Keratinocyte (primary cell): ENCODE measurements at regions not wholly inside any gene's neighbourhood (a gene's known extent, or its start where the extent isn't known, plus 50 kb on each side); places are given as distances from the start of the nearest gene placed in this dataset.

Experiments used
- DNase-seq: peaks from one replicate; pipeline ENCODE4 v3.0.0-alpha.2; 2011; ENCODE audit warnings: low read depth, missing footprints, low spot score
- FAIRE-seq: peaks from 2 replicates; lab custom pipeline; 2011; peaks lifted over from hg19 to GRCh38; lab: Jason Lieb, UNC
- H2AFZ ChIP-seq: 2 replicates; pipeline ENCODE4 v1.6.0; 2012; ENCODE audit warnings: low read length, control low read depth, inconsistent platforms; ENCODE audit not compliant: control insufficient read depth
- H3K27ac ChIP-seq: 2 replicates; pipeline ENCODE4 v1.5.1; 2011; ENCODE audit warnings: low read length; ENCODE audit not compliant: control insufficient read depth, insufficient read depth
- H3K27me3 ChIP-seq: 3 replicates; pipeline ENCODE4 v1.6.0; 2011; ENCODE audit warnings: low read length; ENCODE audit not compliant: control insufficient read depth, insufficient read depth; ENCODE audit errors: extremely low read depth
- H3K36me3 ChIP-seq, 2 experiments: 2 replicates in 1 of 2; 3 replicates in 1 of 2; pipeline ENCODE4 v1.5.1; 2011; ENCODE audit warnings: low read length in 2 of 2, mild to moderate bottlenecking in 1 of 2; ENCODE audit not compliant: control insufficient read depth in 2 of 2, insufficient read depth in 2 of 2; ENCODE audit errors: extremely low read depth in 1 of 2
- H3K4me1 ChIP-seq: 3 replicates; pipeline ENCODE4 v1.5.1; 2011; ENCODE audit warnings: low read length; ENCODE audit not compliant: control insufficient read depth, insufficient read depth; ENCODE audit errors: extremely low read depth
- H3K4me2 ChIP-seq: 3 replicates; pipeline ENCODE4 v1.6.0; 2011; ENCODE audit warnings: low read depth, low read length; ENCODE audit not compliant: control insufficient read depth, insufficient read depth; ENCODE audit errors: extremely low read depth
- H3K4me3 ChIP-seq, 3 experiments: fragments of 200-600 bp in 1 of 3; sonication (generic) in 1 of 3; 2 replicates in 2 of 3; 3 replicates in 1 of 3; pipeline ENCODE4 v1.5.1; 2011 to 2016; ENCODE audit warnings: low read length in 3 of 3, mild to moderate bottlenecking in 3 of 3, control low read depth in 2 of 3, inconsistent platforms in 1 of 3, low read depth in 1 of 3, mixed read lengths in 1 of 3, mixed run types in 1 of 3, moderate library complexity in 1 of 3; ENCODE audit not compliant: control insufficient read depth in 2 of 3, insufficient read depth in 2 of 3; ENCODE audit errors: extremely low read depth in 1 of 3
- H3K79me2 ChIP-seq: 2 replicates; pipeline ENCODE4 v1.6.0; 2012; ENCODE audit warnings: low read length; ENCODE audit not compliant: control insufficient read depth, insufficient read depth
- H3K9ac ChIP-seq: 3 replicates; pipeline ENCODE4 v1.6.0; 2011; ENCODE audit warnings: low read length; ENCODE audit not compliant: control insufficient read depth, insufficient read depth; ENCODE audit errors: extremely low read depth
- H3K9me1 ChIP-seq: 3 replicates; pipeline ENCODE4 v1.6.0; 2011; ENCODE audit warnings: low read length; ENCODE audit not compliant: control insufficient read depth, insufficient read depth; ENCODE audit errors: extremely low read depth
- H3K9me3 ChIP-seq: 2 replicates; pipeline ENCODE4 v1.5.1; 2012; ENCODE audit warnings: low read depth, low read length; ENCODE audit not compliant: control insufficient read depth
- H4K20me1 ChIP-seq: 3 replicates; pipeline ENCODE4 v1.6.0; 2011; ENCODE audit warnings: low read length; ENCODE audit not compliant: control insufficient read depth, insufficient read depth; ENCODE audit errors: extremely low read depth
- EZH2 ChIP-seq: IDR thresholded peaks from one replicate; pipeline ENCODE4 v1.6.1; 2012; ENCODE audit warnings: inconsistent platforms, mild to moderate bottlenecking, low read length, moderate library complexity
- dilution Hi-C: fragments of 300-500 bp; cut with MboI; formaldehyde crosslinking; loops from one replicate; pipeline ENCODE4 v1.7.0; 2020; ENCODE audit warnings: low sequenced_read_pairs; ENCODE audit not compliant: extremely low pct_ligation_motif_present
- TF ChIP-seq, protein P1 (sequence below), 3 experiments: IDR thresholded peaks in 1 of 3; conservative IDR thresholded peaks in 1 of 3; optimal IDR thresholded peaks in 1 of 3; 2 replicates in 2 of 3; 3 replicates in 1 of 3; pipeline versions ENCODE3 to v1.5.1; 2011; ENCODE audit warnings: low read length in 3 of 3, mild to moderate bottlenecking in 3 of 3, moderate library complexity in 2 of 3, control low read depth in 1 of 3, inconsistent platforms in 1 of 3; ENCODE audit not compliant: insufficient read depth in 2 of 3; ENCODE audit errors: extremely low read depth in 1 of 3

DNA sequence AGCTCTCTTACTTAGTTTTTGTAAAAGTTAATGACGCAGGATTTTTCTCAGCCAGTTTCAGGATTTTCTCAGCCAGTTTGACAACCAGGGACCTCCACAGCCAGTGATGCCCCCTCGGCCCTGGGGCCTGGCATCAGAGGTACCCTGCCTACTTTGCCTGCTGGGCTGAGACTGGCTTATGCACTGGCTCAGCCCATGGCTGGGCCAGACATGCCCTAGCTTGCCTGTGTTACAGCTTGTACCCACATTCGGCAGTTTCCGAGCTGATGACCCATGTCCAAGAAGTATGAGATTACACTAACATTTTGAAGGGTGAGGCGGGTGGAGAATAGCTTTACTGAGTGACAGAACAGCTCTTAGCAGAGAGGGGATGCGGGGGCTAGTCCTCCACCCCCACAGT lies 406.1 kb upstream of the HSF2 start:
- no peaks in the 10 kb centered on the region for H3K9me1 ChIP-seq
- no peaks in the 10 kb centered on the region for H3K4me1 ChIP-seq
- no peaks in the 10 kb centered on the region for H3K9me3 ChIP-seq
- DNase-seq (no peak), FAIRE-seq (no peak)
- no peak overlapping the region for H3K4me3 ChIP-seq
- H4K20me1 ChIP-seq: no peaks in the 10 kb centered on the region
- no peak overlapping the region for H3K9ac ChIP-seq
- H3K4me2 ChIP-seq: no peak overlapping the region
- H3K79me2 ChIP-seq: no peaks in the 10 kb centered on the region
- H3K27me3 ChIP-seq: no peaks in the 10 kb centered on the region
- no peaks in the 10 kb centered on the region for H3K36me3 ChIP-seq
- no peak overlapping the region for H2AFZ ChIP-seq
- no peak overlapping the region for H3K27ac ChIP-seq
- dilution Hi-C loops: no loop called here
- TF ChIP-seq EZH2: no peak
- TF ChIP-seq, protein P1, sequence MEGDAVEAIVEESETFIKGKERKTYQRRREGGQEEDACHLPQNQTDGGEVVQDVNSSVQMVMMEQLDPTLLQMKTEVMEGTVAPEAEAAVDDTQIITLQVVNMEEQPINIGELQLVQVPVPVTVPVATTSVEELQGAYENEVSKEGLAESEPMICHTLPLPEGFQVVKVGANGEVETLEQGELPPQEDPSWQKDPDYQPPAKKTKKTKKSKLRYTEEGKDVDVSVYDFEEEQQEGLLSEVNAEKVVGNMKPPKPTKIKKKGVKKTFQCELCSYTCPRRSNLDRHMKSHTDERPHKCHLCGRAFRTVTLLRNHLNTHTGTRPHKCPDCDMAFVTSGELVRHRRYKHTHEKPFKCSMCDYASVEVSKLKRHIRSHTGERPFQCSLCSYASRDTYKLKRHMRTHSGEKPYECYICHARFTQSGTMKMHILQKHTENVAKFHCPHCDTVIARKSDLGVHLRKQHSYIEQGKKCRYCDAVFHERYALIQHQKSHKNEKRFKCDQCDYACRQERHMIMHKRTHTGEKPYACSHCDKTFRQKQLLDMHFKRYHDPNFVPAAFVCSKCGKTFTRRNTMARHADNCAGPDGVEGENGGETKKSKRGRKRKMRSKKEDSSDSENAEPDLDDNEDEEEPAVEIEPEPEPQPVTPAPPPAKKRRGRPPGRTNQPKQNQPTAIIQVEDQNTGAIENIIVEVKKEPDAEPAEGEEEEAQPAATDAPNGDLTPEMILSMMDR (optimal IDR thresholded peaks at IDR 0.05 in 1 of 3, IDR thresholded peaks at IDR 0.05 in 1 of 3, conservative IDR thresholded peaks at IDR 0.05 in 1 of 3; ENCODE audit: extremely low read depth in 1 of 3, insufficient read depth in 2 of 3, low read length in 3 of 3): no peak

DNA sequence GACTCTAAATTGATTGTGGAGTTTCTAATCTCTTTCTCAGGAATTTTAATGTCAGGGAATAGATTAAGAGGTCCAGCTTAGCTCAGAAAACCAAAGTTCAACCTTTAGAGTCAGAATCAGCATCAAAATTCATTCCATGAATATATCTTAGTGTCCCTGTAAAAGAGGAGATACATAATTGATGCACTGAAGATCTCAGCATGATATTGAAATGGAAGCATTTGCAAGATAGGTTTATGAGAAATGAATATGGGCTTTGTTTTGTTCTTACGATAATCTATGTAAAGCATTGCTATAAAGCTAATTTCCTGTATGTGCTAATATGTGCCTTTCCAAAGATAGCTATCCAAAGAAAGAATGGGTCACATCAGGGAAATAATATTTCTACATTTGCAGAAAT lies 404.5 kb upstream of the HSF2 start:
- dilution Hi-C loops: no loop called here
- DNase-seq (no peak), FAIRE-seq (no peak)
- no peak overlapping the region for H2AFZ ChIP-seq
- no peaks in the 10 kb centered on the region for H3K79me2 ChIP-seq
- H3K4me3 ChIP-seq: no peak overlapping the region
- H3K9me3 ChIP-seq: no peaks in the 10 kb centered on the region
- H3K27me3 ChIP-seq: no peaks in the 10 kb centered on the region
- no peaks in the 10 kb centered on the region for H3K4me1 ChIP-seq
- no peaks in the 10 kb centered on the region for H4K20me1 ChIP-seq
- H3K9ac ChIP-seq: no peak overlapping the region
- H3K4me2 ChIP-seq: no peak overlapping the region
- no peak for TF ChIP-seq EZH2
- TF ChIP-seq, protein P1 (optimal IDR thresholded peaks at IDR 0.05 in 1 of 3, IDR thresholded peaks at IDR 0.05 in 1 of 3, conservative IDR thresholded peaks at IDR 0.05 in 1 of 3; ENCODE audit: extremely low read depth in 1 of 3, insufficient read depth in 2 of 3, low read length in 3 of 3): no peak
- no peaks in the 10 kb centered on the region for H3K36me3 ChIP-seq
- H3K27ac ChIP-seq: no peak overlapping the region
- no peaks in the 10 kb centered on the region for H3K9me1 ChIP-seq
